Suprapubic skin (tissue), 4 donors: ENCODE measurements at regions not wholly inside any gene's neighbourhood (a gene's known extent, or its start where the extent isn't known, plus 50 kb on each side); places are given as distances from the start of the nearest gene placed in this dataset.

Experiments
- EP300 ChIP-seq: sonication (generic); formaldehyde crosslinking; IDR thresholded peaks from one replicate; pipeline ENCODE4 v1.6.1; 2017; ENCODE audit warnings: antibody characterized with exemption
- POLR2A ChIP-seq, 2 donors: fragments of 450-650 bp; IDR thresholded peaks; one replicate each; pipeline ENCODE4 v1.6.1; 2017; ENCODE audit warnings: antibody characterized with exemption in 2 of 2, mild to moderate bottlenecking in 2 of 2, moderate library complexity in 2 of 2
- POLR2AphosphoS5 ChIP-seq, 3 donors: sonication (generic); formaldehyde crosslinking; IDR thresholded peaks; one replicate each; pipeline ENCODE4 v1.6.1; 2017; ENCODE audit warnings: antibody characterized with exemption in 3 of 3
- TF ChIP-seq, protein P1 (sequence below), 2 donors: fragments of 200-600 bp in 1 of 2; fragments of 450-650 bp in 1 of 2; sonication (generic) in 1 of 2; IDR thresholded peaks; one replicate each; pipeline ENCODE4 v1.5.1; 2016 to 2019; ENCODE audit warnings: antibody characterized with exemption in 2 of 2, mild to moderate bottlenecking in 1 of 2, moderate library complexity in 1 of 2

DNA sequence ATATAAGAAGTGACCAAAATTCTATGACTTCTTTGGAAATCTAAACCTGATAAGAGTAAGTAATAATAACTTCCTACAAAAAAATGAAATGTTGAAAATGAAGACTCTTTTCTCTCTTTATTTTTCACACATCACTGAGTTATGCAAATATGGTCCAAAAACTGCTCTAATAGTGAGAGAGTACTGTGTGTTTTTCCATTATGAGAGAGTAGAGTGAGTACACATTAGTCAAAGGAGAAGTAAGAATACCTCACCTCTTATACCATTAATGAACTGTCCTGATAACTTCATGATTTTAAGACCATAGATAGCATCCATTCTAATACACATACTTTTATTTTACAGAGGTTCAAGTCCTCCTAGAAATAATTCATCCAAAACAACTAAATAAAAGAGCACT, 1310.2 kb downstream of the SI start:
- TF ChIP-seq, protein P1, sequence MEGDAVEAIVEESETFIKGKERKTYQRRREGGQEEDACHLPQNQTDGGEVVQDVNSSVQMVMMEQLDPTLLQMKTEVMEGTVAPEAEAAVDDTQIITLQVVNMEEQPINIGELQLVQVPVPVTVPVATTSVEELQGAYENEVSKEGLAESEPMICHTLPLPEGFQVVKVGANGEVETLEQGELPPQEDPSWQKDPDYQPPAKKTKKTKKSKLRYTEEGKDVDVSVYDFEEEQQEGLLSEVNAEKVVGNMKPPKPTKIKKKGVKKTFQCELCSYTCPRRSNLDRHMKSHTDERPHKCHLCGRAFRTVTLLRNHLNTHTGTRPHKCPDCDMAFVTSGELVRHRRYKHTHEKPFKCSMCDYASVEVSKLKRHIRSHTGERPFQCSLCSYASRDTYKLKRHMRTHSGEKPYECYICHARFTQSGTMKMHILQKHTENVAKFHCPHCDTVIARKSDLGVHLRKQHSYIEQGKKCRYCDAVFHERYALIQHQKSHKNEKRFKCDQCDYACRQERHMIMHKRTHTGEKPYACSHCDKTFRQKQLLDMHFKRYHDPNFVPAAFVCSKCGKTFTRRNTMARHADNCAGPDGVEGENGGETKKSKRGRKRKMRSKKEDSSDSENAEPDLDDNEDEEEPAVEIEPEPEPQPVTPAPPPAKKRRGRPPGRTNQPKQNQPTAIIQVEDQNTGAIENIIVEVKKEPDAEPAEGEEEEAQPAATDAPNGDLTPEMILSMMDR (IDR thresholded peaks at IDR 0.05), result no peak
- no peak for TF ChIP-seq POLR2A (IDR thresholded peaks at IDR 0.05)
- no peak for TF ChIP-seq POLR2AphosphoS5 (IDR thresholded peaks at IDR 0.05)
- TF ChIP-seq EP300, result no peak
